Dedifferentiated amniotic fluid mesenchymal stem cell (primary cell): ENCODE measurements at regions not wholly inside any gene's neighbourhood (a gene's known extent, or its start where the extent isn't known, plus 50 kb on each side); places are given as distances from the start of the nearest gene placed in this dataset.

Source experiments
- DNase-seq: peaks from one replicate; pipeline ENCODE4 v3.0.0-alpha.2; 2016; ENCODE audit errors: extremely low spot score

DNA sequence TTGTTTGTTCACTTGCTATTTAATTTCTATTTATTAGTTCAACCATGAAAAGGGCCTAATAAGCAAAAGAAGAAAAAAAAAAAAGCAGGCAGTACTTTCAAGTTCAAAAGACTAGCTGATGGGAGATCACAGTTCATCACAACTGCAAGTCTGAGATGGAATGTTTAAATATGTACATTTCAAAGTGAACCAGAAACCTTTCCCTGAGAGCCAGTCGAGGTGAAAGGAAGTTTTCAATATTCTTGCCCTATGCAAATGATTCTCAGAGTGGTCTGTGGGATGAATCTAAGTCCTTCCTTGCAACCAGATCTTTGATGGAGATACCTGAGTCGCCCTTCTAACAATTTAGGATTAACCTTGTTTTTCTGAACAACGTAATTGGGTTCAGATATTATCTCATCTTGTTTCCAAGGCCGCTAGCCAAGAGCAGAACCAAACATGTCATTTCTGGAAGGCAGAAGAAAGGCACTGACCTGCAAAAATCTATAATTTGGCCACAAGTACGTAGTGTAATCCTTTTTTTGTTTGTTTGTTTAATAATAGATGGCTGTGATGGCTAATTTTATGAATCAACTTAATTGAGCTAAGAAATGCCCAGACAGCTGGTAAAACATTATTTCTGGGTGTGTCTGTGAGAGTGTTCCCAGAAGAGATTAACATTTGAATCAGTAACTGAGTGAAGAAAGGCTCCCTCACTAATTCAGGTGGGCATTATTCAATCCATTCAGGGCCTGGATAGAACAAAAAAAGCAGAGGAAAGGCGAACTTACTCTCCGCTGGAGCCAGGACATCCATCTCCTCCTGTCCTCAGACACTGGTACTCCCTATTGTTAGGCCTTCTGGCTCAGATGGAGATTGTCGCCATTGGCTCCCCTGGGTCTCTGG lies 171.1 kb upstream of the TMPO start:
- no peak for DNase-seq

DNA sequence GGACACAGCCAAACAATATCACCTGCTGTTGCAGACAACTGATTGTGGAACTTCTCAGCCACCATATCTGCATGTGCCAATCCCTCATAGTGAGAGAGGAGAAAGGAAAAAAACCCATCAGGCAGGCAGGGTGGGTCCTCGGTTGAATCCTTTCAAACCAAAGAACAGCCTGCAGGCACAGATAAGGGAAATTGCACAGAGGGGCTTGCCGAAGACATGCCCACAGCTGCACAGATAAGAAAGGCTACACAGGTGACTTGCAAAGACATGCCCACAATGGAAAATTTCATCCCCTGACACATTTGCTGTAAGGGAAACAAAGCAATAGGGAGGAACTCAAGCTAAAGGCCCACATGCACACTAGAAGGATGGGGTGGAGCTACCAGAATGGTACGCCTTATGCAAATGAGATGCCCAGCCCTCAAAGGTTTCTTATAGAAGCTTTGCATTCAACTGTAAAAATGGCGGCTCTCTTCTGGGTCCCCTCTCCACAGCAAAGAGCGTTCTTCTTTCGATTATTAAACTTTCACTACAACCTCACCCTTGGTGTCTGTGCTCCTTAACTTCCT lies 170.0 kb upstream of the TMPO start:
- DNase-seq = no peak

DNA sequence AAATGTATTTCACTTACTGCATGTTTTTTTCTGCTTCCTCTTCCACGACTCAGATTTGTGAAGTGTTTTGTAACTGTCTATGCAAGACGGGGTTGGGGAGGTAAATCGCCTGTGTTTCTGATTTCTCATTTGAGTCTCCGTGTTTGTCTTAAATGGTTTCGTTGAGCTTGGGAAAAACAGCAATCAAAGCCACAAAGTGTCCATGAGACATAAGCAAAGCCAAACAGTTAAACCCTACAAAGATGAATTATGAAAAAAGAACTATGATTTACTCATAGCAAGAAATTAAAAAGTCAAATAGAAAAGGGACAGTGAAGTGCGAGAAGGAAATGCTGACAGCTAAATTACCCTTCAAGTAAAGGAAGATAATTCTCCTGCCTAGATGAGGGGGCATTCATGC lies 164.3 kb upstream of the TMPO start:
- no peak for DNase-seq

DNA sequence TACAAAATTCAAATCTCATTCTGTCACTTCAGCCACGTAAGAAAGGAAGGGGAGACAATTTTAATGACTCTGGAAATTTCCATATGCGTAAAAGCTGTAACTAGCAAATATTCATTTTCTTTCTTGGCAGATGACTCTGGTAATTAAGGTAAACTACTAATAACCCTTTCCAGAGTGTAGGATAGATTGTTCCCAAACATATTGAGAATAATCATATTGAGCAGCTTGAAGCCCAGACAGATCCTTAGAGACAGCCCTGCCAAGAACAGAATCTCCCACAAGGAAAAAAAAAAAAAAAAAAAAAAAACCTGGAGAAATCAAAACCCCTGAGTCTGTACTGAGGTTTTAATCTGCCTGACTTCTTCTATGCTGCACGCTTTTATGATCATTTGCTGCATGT lies 163.6 kb upstream of the TMPO start:
- no peak for DNase-seq

DNA sequence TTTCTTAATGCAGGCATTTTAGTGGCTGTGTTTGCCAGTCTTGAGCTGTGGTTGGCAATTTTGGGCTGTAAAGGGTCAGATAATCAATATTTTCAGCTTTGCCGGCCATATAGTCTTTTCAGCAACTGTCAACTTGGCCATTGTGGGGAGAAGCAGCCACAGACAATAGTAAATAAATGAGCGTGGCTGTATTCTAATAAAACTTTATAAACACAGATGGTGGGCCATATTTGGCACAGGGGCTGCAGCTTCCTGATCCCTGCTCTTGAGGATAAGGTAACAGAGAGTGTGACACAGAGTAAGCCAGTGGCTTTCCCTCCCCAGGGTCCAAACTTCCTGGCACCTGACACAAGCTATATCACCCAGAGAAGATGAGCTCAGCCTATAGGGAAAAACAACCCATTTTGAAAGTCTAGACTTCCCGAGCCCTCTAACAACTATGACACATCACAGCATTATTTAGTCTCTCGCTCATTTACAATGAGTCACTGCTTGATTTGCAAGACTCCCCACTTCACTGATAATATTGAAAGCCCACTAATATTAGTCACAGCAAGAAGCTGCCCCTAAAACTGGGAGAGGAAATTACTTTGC lies 163.1 kb upstream of the TMPO start:
- no peak for DNase-seq

DNA sequence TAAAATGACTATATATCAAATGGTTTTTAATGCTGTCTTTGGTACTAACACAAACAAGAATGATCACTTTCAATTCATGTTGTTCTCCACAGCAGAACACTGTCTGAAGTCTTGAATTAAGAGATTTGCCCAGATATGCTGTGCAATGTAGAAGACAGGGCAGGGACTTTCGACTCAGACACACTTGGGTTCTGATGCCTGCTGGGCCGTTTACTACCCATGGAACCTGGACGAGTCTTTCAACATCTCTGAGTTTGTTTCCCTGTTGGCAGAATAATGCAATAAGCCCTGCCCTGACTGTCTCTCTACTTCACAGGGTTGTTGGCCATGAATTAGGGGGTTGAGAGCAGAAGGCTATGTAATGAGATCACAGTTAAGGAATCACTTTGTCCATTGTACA lies 162.6 kb upstream of the TMPO start:
- no peak for DNase-seq

DNA sequence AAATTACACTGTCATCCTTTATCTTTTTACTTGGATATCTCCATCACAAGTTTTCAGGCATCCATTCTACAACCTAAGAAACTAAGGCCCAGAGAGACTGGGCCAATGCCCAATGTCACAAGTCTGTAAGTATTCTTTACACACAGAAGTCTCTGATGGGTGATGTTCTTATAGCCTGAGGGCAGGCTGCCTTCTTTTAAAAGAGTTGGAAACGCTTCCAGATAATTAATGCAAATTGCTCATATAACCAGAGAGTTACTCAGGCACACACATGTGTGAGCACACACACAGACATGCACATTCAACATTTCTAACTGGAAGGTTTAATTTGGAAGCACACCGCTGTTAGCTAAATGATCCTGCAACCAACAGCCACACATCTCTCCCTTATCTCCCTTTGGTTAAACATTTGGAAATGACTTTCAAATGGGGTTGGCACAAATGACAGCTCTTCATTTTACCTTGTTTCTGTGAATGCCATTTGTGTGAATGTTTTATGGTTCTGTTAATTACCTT lies 160.8 kb upstream of the TMPO start:
- DNase-seq = no peak

DNA sequence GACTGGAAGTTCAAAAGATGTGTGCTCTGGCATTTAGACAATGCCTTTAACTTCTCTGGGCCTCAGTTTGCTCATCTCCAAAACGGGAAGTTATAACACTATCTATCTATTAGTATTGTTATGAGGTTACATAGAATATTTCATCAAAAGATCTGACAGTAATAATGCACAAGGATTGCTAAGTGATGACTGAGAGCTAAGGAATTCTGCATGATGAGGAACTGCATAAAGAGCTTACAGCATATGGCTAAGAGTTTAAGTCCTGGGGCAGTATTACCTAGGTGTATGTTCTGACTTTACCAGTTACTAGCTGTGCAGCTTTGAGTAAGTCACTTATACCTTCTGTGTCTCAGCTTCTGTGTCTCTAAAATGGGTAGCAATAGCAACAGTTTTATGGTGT lies 160.1 kb upstream of the TMPO start:
- DNase-seq = no peak

DNA sequence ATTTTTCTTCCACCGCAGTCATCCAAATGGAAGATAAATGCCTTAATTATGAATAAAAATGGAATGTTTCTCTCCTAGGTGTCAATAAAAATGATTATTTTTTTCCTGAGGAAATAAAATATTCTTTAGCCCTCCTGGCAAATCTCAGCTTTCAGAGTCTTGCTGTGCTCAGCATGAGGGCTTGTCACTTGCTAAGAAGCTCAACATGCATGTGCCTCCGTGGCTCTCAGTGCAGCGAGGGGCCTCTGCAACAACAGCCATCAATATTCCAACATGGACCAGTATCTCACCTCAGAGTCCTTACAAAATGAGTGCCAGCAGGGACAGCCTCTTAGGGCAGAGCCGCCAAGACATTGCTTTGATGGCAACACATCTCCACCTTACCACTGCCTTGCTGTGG lies 159.5 kb upstream of the TMPO start:
- DNase-seq = no peak

DNA sequence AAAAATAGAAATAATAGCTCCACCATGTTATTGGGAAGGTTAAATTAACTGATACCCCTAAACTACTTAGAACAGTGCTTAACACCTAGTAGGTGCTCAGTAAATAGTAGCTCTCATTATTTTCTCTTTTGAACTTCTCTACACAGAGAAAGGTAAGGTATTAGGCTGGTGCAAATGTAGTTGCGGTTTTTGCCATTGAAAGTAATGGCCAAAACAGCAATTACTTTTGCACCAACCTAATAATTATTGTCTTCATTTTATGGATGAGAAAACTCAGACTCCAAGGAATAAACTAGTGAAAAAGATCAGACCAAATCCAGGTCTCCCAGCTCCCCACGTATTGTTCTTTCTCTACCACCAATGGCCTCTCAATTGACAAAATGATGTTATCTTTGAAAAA lies 157.2 kb upstream of the TMPO start:
- no peak for DNase-seq

DNA sequence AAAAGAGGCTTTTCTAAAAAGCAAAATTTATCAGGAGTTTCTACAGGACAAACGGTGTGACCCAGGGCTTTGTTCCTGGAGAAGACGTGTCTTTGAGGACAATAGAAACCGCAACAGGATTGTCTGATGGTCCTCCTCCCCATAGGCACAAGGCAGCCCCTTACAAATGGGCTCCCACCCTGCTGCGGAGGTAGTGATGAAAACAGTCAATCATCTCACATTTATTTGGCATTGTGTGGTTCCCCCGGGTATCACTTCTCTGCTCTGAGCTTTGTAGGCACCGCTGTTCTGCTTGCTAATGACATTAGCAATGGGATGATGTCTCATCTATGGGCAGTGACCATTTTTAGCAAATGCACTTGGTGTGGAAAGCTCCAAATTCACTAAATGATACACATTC lies 155.5 kb upstream of the TMPO start:
- DNase-seq = no peak

DNA sequence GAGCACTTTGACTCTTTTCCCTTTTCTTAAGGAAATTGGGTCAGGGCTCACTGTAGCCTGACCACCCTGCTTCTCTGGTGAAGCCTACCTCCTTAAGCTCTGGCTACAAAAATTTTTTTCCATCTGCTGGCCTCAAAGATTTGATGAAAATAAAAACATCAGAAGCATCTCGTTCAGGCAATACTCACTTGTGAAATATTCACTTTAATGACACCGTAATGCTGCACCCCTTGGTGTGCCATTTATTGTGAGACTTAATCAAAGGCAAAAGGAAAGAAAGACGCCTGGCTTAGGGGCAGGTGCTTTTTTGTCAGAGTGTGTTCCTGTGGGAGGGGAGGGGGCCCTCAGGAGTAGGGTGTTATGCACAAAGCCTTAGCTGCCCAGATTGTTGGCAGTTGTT lies 155.0 kb upstream of the TMPO start:
- no peak for DNase-seq

DNA sequence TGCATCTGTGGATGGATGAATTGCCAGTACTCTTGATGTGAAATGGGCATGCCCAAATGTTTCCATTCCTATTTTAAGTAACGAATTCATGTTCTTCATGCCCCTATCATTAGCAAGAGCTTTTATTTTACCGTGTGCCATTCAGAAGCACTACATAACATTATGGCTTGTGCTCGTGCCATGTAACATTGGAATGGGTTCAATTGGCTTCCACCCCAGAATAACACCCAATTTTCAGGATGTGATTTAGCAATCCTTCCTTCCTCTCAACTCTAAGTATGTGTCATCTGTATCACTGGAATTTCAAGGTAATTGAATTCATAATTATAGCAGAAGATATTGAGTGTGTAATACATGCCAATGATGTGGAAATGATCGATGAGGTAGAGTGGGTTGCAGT lies 145.8 kb upstream of the TMPO start:
- no peak for DNase-seq

DNA sequence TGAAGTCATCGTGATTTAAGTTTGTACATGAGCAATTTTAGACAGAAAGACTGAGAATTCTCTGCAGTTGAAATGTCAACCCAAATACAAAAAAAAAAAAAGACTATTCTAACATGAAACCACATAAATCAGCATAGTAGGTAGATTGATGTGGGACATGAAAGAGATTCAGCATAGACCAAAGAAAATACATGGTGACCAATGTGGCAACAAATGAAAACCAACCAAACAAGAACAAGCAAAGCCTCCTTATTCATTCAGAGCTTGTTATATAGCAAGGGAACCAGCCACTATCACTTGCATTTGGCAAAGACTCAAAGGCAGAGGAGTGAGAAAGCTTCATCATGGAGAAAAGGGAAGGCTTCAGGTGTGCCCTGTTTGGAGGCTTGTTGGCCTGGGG lies 144.4 kb upstream of the TMPO start:
- no peak for DNase-seq

DNA sequence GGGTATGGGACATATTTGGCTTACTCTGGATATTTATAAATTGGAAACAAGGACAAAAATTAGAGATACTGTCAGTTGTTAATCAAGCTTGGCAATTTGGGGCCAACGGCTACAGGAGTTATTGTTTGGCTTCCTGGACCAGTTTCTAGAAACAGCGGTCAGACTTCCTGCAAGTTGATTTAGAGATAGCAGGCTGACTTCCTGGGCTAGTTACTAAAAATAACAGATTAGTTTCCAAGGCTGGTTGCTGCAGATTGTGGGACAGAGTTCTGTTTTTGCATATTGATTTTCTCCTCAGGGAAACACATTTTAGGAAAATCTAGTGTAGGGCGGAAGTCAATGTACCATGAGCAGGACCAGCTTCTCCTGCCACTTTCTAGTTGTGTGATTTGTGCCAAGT lies 144.0 kb upstream of the TMPO start:
- no peak for DNase-seq

DNA sequence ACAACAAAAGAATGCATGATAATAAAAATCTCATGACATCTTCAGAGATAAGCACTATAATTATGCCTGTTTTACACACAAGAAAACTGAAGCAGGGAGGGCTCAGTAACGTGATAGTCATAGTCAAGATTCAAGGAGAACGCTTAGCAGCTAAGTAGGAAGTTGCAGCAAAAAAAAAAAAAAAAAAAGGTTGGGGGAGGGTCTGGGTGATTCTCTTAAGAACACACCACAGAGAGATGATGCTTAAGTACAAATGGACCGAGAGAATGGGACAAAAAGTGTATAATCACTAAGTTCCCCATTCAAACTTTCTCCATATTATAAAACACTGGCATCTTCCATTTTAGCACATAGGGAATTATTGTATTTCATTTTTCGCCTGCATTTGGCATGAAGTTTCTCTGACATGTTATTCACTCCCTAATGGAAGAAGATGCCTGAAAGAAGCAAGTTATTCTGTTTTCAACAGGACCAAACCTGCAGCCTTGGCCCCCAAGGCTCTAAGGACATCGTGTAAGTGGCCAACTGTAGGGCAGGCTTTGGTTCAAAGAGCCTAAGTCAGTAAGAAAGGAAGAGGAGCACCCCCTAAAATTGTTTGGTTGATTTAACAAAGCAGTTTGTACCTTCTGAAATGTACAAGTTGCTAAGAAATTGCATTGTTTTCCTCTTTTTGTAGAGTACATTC lies 142.9 kb upstream of the TMPO start:
- DNase-seq = no peak

DNA sequence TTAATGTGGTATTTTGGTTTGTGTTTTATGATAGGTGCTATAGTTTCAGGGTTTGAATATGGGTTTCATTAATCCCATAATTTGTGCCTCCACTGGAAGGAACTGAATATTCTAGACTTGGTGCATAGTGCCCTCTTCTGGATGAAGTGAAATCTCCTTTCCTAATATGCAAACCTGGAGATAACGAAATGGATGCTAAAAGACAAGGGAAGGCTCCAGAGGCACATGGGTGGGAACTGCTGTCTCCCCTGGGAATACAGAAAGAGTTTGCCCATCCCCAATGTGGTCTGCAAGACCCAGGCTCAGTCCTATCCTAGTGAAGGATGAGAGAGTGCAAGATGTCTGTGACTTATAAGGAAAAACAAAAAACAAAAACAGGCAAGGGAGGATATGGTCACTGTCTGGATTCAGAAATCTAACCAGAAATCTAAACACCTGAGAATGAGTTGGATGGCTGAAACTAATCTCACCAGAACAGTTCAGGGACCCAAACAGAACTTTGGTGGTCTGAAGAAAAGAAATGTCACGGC lies 142.3 kb upstream of the TMPO start:
- DNase-seq = no peak

DNA sequence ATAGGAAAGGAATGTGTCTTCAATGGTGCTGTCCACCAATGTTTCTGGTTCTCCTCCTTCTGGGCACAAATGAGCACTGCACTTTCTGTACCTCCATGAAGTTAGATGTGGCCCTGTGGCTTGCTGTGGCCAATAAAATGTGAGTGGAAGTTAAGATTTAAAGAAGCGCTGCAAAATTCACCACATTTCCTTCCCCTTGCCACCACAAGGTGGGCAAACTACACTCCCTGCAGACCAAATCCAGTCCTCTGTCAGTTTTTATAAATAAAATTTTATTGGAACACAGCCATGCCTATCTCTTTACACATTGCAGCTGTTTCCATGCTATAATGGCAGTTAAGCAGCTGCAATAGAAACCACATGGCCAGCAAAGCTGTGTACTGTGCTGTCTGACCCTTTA lies 141.4 kb upstream of the TMPO start:
- no peak for DNase-seq

DNA sequence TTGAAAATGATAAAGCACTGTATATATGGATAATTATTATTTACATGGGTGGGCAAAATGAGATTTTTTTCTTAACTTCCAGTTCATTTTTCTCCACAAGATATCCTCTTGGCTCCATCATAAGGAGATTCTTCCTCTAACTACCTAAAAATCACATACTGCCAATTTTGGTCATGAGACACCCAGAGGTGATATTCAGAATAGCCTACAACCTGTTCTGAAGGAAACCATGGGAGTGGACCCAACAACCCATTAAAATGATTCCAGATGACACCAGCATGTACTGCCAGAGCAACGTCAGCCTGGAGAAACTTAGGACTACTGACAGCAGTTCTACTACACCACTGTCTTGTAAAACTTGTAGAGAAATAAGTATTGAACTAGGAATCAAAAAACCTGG lies 136.3 kb upstream of the TMPO start:
- no peak for DNase-seq

DNA sequence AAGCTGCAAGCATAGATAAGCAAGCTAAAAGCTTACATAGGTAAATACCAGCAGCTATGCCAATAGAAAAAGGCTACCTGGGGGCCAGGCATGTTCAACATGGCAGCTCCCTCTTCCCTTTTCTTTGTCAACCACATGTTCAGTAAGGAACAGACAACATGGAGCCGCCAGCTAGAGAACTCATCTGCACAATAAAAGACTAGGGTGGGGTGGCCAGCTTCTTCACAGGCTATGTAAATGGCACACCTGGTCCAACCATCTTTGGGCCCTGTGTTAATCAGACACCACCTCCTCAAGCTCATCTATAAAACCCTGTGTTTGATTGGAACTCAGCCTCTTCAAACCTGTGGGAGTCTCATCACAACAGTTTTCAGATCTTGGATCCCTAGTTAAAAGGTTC lies 129.7 kb upstream of the TMPO start:
- DNase-seq = no peak

DNA sequence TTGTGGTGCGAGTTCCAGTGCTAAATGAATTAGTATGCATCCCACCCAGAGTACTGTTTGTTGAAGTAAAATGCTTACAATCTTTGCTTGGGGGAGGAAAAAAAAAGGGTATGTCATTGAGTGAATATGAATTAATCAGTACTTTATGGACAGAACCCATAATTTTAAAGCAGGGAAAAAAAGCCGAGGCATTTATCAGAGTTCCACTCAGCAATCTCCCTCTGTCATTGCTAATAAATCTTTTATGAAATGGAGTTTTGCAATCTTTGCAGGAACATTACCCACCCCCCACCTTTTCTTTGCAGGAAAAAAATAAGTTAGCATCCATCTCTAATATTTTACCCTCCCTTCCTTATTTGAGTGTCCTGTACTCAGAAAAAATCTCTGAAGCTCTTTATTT lies 127.9 kb upstream of the TMPO start:
- DNase-seq = no peak

DNA sequence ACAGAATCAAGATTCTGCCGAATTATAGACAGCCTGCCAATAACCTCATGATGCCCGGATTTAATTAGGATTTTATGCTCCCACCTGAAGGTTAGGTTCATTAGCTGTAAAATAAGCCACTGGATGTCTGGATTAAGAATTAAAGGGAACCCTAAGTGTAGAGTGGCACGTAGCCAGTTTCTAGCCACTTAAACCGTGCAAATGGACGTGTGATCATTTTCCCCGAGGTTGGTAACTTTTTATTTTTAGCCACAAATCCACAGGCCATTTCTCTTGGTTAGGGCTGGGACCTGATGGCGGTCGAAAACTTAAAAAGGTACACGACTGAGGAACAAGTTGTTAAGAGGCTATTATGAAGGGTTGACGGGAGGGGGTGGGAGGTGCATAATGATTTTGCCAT lies 127.3 kb upstream of the TMPO start:
- DNase-seq = no peak
